Sigmoid colon (tissue), 4 donors: ENCODE measurements at regions not wholly inside any gene's neighbourhood (a gene's known extent, or its start where the extent isn't known, plus 50 kb on each side); places are given as distances from the start of the nearest gene placed in this dataset.

Experiments used
- POLR2A ChIP-seq, 2 donors: fragments of 450-650 bp; IDR thresholded peaks; one replicate each; pipeline ENCODE4 v1.6.1; 2016; ENCODE audit warnings: antibody characterized with exemption in 2 of 2, mild to moderate bottlenecking in 2 of 2, moderate library complexity in 2 of 2
- POLR2AphosphoS5 ChIP-seq, 4 donors: sonication (generic); formaldehyde crosslinking; IDR thresholded peaks; one replicate each; pipeline ENCODE4 v1.6.1; 2017; ENCODE audit warnings: antibody characterized with exemption in 4 of 4
- TF ChIP-seq, protein P1 (sequence below), 4 experiments: fragments of 450-650 bp in 3 of 4; fragments of 200-600 bp in 1 of 4; IDR thresholded peaks; one replicate each; pipeline ENCODE4 v1.5.1; 2016 to 2019; ENCODE audit warnings: antibody characterized with exemption in 4 of 4, mild to moderate bottlenecking in 3 of 4, moderate library complexity in 2 of 4

DNA sequence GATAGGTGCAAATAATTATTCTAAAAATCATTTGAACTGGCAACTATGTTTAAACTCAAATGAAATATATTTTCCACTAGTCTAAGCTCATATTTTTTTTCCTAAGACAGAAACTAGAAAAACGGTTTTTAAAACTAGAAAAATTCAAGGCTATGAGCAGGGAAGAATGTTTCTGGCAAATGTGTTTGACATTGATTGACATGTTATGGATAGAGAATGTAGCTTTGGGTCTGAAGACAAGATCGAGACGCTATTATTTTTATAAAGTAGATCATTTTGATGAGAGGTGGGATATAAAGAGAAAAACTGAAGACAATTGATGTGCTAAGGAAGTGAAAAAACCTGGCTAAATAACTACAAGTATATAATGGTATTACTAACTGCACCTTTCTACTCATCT lies 415.2 kb downstream of the GABRB3 start:
- no peak for TF ChIP-seq POLR2A (IDR thresholded peaks at IDR 0.05)
- TF ChIP-seq, protein P1, sequence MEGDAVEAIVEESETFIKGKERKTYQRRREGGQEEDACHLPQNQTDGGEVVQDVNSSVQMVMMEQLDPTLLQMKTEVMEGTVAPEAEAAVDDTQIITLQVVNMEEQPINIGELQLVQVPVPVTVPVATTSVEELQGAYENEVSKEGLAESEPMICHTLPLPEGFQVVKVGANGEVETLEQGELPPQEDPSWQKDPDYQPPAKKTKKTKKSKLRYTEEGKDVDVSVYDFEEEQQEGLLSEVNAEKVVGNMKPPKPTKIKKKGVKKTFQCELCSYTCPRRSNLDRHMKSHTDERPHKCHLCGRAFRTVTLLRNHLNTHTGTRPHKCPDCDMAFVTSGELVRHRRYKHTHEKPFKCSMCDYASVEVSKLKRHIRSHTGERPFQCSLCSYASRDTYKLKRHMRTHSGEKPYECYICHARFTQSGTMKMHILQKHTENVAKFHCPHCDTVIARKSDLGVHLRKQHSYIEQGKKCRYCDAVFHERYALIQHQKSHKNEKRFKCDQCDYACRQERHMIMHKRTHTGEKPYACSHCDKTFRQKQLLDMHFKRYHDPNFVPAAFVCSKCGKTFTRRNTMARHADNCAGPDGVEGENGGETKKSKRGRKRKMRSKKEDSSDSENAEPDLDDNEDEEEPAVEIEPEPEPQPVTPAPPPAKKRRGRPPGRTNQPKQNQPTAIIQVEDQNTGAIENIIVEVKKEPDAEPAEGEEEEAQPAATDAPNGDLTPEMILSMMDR (IDR thresholded peaks at IDR 0.05) = no peak
- TF ChIP-seq POLR2AphosphoS5 (IDR thresholded peaks at IDR 0.05) = no peak
